Endodermal cell (in vitro differentiated cells): ENCODE measurements at regions not wholly inside any gene's neighbourhood (a gene's known extent, or its start where the extent isn't known, plus 50 kb on each side); places are given as distances from the start of the nearest gene placed in this dataset.

ENCODE experiments used
- DNase-seq: peaks from one replicate; pipeline ENCODE4 v3.0.0-alpha.2; 2017
- H3K27ac ChIP-seq: 2 replicates; pipeline ENCODE4 v1.5.1; 2013; ENCODE audit warnings: mild to moderate bottlenecking, low read depth, low read length, moderate library complexity
- H3K27me3 ChIP-seq: 2 replicates; pipeline ENCODE4 v1.6.1; 2013; ENCODE audit warnings: mild to moderate bottlenecking, low read length, moderate library complexity; ENCODE audit not compliant: insufficient read depth, control insufficient read depth, poor library complexity, severe bottlenecking
- H3K36me3 ChIP-seq: 2 replicates; pipeline ENCODE4 v1.7.0; 2013; ENCODE audit warnings: mild to moderate bottlenecking, low read length, moderate library complexity; ENCODE audit not compliant: control insufficient read depth, insufficient read depth
- H3K4me1 ChIP-seq: one replicate; pipeline ENCODE4 v1.7.0; 2013; ENCODE audit warnings: low read length; ENCODE audit not compliant: control insufficient read depth, insufficient read depth
- H3K4me3 ChIP-seq: 2 replicates; pipeline ENCODE4 v1.5.1; 2013; ENCODE audit warnings: mild to moderate bottlenecking, low read length, moderate library complexity
- H3K9ac ChIP-seq: 2 replicates; pipeline ENCODE4 v1.6.1; 2013; ENCODE audit warnings: mild to moderate bottlenecking, low read length, moderate library complexity; ENCODE audit not compliant: poor library complexity, severe bottlenecking; ENCODE audit errors: extremely low read depth
- H3K9me3 ChIP-seq: 2 replicates; pipeline ENCODE4 v1.6.1; 2013; ENCODE audit warnings: mild to moderate bottlenecking, low read length, moderate library complexity; ENCODE audit not compliant: control insufficient read depth
- H3K27ac Mint-ChIP-seq: 2 replicates; pipeline ENCODE4 v1.8.0; 2020; ENCODE audit warnings: mixed read lengths
- H3K27me3 Mint-ChIP-seq: 2 replicates; pipeline ENCODE4 v1.8.0; 2021; ENCODE audit warnings: mild to moderate bottlenecking, mixed read lengths; ENCODE audit not compliant: insufficient read depth
- H3K36me3 Mint-ChIP-seq: 2 replicates; pipeline ENCODE4 v1.8.0; 2020; ENCODE audit warnings: low read depth, mixed read lengths
- H3K4me1 Mint-ChIP-seq: 2 replicates; pipeline ENCODE4 v1.8.0; 2020; ENCODE audit warnings: mixed read lengths
- H3K4me3 Mint-ChIP-seq: 2 replicates; pipeline ENCODE4 v1.8.0; 2020; ENCODE audit warnings: mild to moderate bottlenecking, moderate library complexity, mixed read lengths
- H3K9me3 Mint-ChIP-seq: 2 replicates; pipeline ENCODE4 v1.8.0; 2020; ENCODE audit warnings: mild to moderate bottlenecking, mixed read lengths
- CTCF ChIP-seq: fragments of 200-600 bp; sonication (generic); conservative IDR thresholded peaks from 2 replicates; pipeline ENCODE4 v1.5.0; 2021; ENCODE audit warnings: antibody characterized with exemption, mild to moderate bottlenecking
- WGBS, 2 experiments: methylation state at CpG; one replicate each; pipeline versions ENCODE4 v1.1.5 to v1.1.7; 2013; ENCODE audit warnings: missing lambda C conversion rate in 2 of 2, mixed read lengths in 1 of 2; ENCODE audit not compliant: insufficient coverage in 1 of 2, insufficient read length in 1 of 2; 5-methylcytosine and 5-hydroxymethylcytosine counted together

- Mint-ChIP-seq H3K4me1 (no peaks in the 10 kb centered on the region), H3K27me3 (no peaks in the 10 kb centered on the region), H3K9me3 (no peaks in the 10 kb centered on the region), H3K4me3 (no peak overlapping the region), H3K36me3 (no peaks in the 10 kb centered on the region), H3K27ac (no peak overlapping the region)
- Histone ChIP-seq H3K4me1 (no peaks in the 10 kb centered on the region), H3K4me3 (no peak overlapping the region), H3K27me3 (no peaks in the 10 kb centered on the region), H3K9me3 (no peaks in the 10 kb centered on the region), H3K9ac (no peak overlapping the region), H3K36me3 (no peaks in the 10 kb centered on the region), H3K27ac (no peak overlapping the region)
- 95 to 100% methylated on average over 6 to 8 of the region's 8 CpGs for WGBS, 2 experiments
- DNase-seq: no peak
- no peak for TF ChIP-seq CTCF
Observed at GRCh38 chr10:2746638-2747037, 320.7 kb upstream of the PFKP start.

- WGBS, 2 experiments: 93 to 100% methylated on average over 5 of the region's 5 CpGs
- no peak for DNase-seq
- H3K9ac ChIP-seq: no peak overlapping the region
- no peaks in the 10 kb centered on the region for H3K4me1 ChIP-seq
- no peak overlapping the region for H3K4me3 ChIP-seq
- no peak for TF ChIP-seq CTCF
- no peak overlapping the region for H3K27ac Mint-ChIP-seq
- H3K9me3 Mint-ChIP-seq: no peaks in the 10 kb centered on the region
- H3K4me1 Mint-ChIP-seq: no peaks in the 10 kb centered on the region
- no peaks in the 10 kb centered on the region for H3K27me3 Mint-ChIP-seq
- no peaks in the 10 kb centered on the region for H3K36me3 ChIP-seq
- no peak overlapping the region for H3K4me3 Mint-ChIP-seq
- no peaks in the 10 kb centered on the region for H3K9me3 ChIP-seq
- H3K36me3 Mint-ChIP-seq: no peaks in the 10 kb centered on the region
- no peak overlapping the region for H3K27ac ChIP-seq
- H3K27me3 ChIP-seq: no peaks in the 10 kb centered on the region
Observed at GRCh38 chr10:2745666-2746065, 321.7 kb upstream of the PFKP start.

GRCh38 chr10:2744547-2745200 is 322.7 kb upstream of the PFKP start:
- Mint-ChIP-seq H3K4me3 (no peak overlapping the region), H3K27ac (no peak overlapping the region), H3K36me3 (no peaks in the 10 kb centered on the region), H3K27me3 (no peaks in the 10 kb centered on the region), H3K9me3 (no peaks in the 10 kb centered on the region), H3K4me1 (no peaks in the 10 kb centered on the region)
- Histone ChIP-seq H3K36me3 (no peaks in the 10 kb centered on the region), H3K9ac (no peak overlapping the region), H3K27me3 (no peaks in the 10 kb centered on the region), H3K27ac (no peak overlapping the region), H3K4me3 (no peak overlapping the region), H3K4me1 (no peaks in the 10 kb centered on the region), H3K9me3 (no peaks in the 10 kb centered on the region)
- DNase-seq: no peak
- TF ChIP-seq CTCF: no peak
- 96% methylated on average over 4 of the region's 6 CpGs; no CpG with 5 or more reads in 1 of the 2 experiments for WGBS, 2 experiments
